GF-D8 (cell line): ENCODE measurements at regions not wholly inside any gene's neighbourhood (a gene's known extent, or its start where the extent isn't known, plus 50 kb on each side); places are given as distances from the start of the nearest gene placed in this dataset.
"Not testable (repeated sequence)": the region's sequence is repeated elsewhere in the genome, so short reads cannot be mapped to it uniquely, and the experiment has no call there.

Source experiments
- DNase-seq: peaks from one replicate; lab custom pipeline; 2025; lab: John Stamatoyannopoulos, UW

DNA sequence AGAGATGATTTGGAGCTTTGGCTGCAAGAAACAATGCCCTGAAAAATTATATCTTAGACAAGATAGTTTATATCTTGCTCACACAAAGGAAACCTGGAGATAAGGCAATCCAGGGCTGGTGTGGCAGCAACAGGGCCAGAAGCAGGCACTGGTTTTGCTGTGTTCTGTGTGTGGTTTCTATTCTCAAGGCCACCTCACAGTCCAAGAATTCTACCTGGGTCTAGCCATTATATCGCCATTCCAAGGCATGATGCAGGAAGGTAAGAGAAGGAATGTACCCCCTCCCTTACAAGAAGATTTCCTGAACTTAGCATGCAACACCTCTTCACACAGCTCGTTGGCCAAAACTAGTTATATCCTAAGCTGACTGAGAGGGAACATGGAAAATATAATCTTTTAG is 74.5 kb upstream of the MEGF10 start:
- DNase-seq: no peak

DNA sequence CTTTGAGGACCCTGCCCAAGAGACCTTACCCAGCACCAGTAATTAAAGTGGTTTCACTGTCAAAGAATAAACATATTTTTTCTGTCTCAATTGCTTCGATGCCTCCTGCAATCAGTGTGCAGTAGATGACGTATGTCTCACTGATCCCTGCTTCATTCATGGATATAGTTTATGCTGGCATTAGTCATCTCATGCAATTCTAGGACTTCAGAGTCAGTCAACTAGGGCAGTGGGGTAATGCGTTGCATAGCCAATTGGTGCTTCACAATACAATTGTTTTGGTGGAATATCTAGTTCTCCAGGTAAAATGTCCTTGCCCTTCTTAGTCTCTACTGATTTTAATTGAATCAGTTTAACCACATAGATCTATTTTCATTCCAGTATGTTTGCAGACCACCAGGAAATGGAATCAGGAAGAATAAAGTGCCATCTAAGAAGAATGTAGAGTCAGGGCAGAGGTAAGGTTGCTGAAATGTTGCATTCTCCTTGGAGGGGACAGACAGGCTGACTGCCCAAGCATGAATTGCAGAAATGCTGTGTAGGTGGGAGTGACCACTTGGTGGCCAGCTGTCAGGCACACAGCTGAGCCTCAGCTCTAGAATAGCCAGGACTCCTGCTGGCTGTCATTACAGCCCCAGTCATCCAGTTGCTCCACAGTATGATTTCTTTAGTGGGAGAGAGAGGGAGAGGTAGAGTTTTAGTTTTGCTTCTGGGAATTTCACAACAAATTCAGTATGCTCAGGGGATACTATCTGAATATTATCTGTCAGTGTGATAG is 73.5 kb upstream of the MEGF10 start:
- DNase-seq: no peak

DNA sequence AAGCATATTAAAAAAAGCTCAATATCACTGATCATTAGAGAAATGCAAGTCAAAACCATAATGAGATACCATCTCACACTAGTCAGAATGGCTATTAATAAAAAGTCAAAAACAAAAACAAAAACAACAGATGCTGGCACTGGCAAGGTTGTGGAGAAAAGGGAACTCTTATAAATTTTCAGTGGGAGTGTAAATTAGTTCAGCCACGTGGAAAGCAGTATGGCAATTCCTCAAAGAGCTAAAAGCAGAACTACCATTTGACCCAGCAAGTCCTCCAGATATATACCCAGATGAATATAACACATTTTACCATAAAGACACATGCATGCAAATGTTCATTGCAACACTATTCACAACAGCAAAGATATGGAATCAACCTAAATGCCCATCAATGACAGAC is 68.7 kb upstream of the MEGF10 start:
- DNase-seq: not testable (repeated sequence)

DNA sequence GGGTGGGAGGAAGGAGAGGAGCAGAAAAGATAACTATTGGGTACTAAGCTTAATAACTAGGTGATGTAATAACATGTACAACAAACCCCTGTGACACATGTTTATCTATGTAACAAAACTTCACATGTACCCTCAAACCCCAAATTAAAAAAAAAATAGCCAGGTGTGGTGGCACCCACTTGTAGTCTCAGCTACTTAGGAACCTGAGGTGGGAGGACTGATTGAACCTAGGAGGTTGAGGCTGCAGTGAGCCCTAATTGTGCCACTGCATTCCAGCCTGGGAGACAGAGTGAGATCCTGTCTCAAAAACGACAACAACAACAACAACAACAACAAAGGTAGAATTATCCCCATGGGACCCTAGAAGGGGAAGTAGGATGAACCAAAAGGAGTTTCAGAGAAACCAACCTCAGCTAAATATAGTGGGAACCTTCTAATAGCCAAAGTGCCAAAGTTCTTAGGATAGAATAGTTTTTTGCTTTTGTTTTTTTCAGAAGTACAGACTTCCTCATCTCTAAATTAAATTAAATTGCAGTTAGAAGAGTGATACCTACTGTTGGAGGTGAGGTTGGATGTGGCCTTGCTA is 67.9 kb upstream of the MEGF10 start:
- not testable (repeated sequence) for DNase-seq

DNA sequence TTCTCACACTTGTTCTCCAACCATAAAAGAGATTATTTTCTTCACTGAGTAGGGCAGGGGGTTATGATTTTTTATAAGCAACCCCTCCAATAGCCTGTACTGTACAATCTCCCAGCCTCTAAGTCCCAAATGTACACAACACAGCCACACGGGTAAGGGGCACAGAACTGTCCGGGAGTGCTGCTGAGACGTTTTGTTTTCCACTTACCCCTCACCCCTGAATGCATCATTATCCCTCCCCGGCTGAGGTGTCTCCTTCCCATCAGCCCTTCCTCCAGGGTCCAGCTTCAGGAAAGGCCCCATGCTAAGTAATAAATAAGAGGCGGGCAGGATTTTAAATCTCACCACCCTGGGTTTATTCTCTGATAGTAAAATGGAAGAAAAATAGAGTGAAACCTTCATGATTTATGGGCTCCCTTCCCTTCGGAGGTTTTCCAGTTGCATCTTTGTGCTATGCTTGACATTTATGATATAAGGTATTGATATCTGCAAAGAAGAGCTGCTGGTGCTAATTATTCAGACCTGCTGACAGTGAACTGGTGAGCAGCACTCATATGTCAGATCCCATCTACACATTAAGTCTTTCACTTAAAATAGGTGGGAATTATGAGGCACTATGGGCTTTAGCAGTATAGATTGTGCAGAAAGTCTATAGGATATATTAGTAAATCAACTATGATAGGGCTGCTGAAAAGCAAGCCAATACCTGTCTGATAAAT is 67.2 kb upstream of the MEGF10 start:
- DNase-seq: no peak

DNA sequence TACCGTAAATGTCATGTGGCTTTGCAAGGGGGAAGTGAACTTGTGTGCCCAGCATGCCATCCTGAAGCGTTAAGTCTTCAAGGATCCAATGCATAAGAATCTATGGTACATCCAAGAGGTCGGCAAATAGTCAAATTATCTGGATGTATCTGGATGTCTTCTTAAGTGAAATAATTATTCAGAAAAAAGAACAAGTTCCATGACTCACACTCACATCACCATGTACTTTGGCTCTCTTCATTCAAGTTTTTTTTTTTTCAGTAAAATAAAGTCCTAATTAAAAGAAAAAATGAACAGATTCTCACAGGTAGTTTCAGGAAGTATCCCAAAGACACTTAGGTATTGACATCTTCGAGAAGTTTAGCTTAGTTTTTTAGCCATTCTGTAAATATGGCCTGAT is 62.7 kb upstream of the MEGF10 start:
- DNase-seq: no peak

DNA sequence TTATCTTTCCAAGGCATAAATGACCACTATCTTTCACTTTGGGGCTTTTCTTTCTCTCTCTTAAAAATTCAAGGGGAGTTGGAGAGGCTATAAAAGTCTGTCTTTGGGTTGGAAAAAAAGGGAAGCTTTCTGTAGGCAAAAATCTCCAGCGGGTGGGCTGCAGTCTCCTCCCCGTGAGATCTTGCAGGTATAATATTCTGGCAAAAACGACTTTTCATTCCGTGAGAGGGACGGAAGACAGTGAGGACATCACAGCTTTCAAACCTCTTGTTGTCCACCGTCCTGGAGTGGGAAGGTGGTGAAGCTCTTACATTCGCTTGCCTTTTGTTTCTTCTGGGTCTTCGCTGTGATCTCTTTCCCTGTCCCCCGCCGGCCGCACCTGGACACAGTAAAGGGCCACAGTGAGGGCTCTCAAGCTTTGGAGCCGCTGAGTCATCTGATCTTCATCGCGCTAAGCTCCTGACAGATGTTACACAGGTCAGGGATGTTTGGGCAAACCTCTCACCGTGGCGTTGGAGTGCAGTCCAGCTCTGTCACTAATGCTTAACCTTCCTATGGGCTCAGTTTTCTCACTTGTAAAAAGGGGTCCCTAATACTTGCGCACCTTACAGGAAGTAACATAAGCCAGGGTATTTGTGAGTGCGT is 61.9 kb upstream of the MEGF10 start:
- DNase-seq: no peak

DNA sequence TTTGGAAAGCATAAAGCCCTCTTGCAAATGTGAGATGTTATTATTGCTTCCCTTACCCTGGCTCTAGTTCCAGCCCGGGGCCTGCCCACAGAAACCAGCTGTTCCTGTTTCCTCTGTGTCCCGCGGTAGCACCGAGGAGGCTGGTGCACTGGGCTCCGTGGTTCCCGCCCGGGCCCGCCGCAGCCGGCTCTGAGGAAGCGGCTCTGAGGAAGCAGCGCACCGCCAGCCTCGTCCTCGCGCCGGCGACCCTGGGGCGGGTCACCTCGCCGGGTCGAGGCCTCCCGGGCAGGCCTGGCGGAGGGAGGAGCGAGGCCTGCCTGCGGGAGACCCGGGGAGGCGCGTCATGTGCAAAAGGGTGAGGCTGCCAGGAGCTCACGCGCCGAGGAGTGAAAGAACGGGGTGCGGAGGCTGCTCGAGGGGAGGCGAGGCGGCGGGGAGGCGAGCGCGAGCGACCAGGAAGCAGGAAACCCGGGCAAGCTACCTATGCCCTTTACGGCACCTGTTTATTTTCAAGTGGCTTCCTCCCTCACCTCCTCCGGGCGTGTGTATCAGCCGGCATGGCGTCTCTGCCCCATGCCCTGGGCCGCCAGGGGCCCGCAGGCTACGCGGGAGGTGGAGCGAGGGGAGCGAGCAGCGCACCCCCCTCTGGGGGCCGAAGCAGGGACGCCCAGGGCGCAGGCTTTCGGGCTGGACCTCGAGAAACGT is 61.3 kb upstream of the MEGF10 start:
- DNase-seq: peak; percentile 30

DNA sequence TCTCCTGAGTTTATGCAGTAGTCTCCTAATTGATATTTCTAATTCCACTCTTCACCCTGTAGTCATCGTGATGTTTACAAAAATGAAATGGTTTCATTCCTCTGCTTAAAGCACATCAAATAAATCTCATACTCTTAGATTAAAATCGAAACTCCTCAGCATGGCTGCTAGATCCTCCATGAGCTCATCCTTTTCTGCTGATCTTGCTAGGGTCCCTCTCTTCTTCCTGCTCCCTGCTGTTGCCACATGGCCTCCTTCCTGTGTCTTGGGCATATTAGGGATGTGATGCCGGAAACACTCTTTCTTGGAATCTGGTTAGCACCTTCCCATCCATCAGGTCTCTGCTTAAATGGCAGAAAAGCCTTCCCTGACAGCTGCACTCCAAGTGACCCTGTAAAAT is 59.5 kb upstream of the MEGF10 start:
- DNase-seq: no peak

DNA sequence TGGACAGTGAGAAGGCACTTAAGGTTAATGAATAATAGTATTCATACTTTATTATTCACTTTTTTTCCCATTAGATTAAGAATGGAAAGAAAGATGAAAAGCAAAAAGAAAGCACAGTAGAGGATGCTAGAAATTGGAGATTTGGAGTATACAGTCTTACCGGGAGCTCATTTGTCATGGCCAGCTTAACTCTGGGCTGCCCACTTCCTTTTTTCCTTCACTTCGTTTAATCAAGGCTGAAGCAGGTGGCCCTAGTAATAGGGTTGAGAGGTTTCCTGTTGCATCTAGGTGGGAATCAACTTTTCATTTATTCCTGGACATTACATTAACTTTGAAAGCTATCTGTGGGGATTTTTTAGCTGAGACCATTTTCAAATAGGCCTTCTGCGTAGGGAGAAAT is 57.0 kb upstream of the MEGF10 start:
- DNase-seq: no peak

DNA sequence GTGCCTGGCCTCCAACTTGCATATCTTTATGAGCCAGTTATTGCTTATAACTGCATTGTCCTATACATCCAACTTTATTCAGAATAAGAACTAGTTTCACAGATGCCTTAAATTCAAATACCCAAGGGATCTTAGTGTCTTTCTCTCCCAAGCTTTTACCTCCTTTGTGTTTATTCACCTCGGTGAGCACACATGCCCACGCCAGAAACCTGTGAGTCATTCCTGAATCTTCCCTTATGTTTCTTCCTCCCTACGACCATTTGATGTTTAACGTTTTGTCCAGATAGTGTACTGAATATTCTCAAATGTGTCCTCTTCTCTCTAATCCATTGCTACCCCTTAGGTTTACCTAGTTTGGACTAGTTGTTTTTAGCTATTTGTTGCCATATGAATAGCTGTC is 55.5 kb upstream of the MEGF10 start:
- no peak for DNase-seq

DNA sequence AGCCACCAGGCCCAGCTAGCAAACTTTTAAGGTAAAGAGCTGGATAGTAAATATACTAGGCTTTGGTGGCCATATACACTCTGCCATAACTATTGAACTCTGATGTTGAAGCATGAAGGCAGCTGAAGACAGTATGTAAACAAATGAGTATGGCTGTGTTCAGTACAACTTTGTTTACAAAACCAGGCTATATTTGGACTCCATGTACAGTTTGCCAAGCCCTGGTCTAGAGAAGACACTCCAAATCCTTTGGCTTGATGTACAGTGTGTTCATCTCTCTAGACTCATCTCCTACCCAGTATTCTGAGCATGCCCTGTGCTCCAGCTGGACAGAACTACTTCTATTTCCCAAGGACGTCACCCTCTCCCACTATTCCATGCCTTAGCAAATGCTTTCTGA is 54.3 kb upstream of the MEGF10 start:
- no peak for DNase-seq
